Astrocyte of the cerebellum (primary cell): ENCODE measurements at regions not wholly inside any gene's neighbourhood (a gene's known extent, or its start where the extent isn't known, plus 50 kb on each side); places are given as distances from the start of the nearest gene placed in this dataset.

Source experiments
- DNase-seq: peaks from one replicate; pipeline ENCODE4 v3.0.0-alpha.2; 2011; ENCODE audit warnings: low read depth
- H3K4me3 ChIP-seq: 2 replicates; pipeline ENCODE4 v1.5.1; 2011; ENCODE audit warnings: mild to moderate bottlenecking, low read depth, low read length, moderate library complexity
- in situ Hi-C: cut with HindIII; loops from 2 replicates; pipeline ENCODE4 v1.10.0; 2017; ENCODE audit warnings: low sequenced_read_pairs
- TF ChIP-seq, protein P1 (sequence below): IDR thresholded peaks from 2 replicates; pipeline ENCODE4 v1.5.1; 2012; ENCODE audit warnings: low read length, low read depth, moderate library complexity, mild to moderate bottlenecking; ENCODE audit errors: missing control alignments

DNA sequence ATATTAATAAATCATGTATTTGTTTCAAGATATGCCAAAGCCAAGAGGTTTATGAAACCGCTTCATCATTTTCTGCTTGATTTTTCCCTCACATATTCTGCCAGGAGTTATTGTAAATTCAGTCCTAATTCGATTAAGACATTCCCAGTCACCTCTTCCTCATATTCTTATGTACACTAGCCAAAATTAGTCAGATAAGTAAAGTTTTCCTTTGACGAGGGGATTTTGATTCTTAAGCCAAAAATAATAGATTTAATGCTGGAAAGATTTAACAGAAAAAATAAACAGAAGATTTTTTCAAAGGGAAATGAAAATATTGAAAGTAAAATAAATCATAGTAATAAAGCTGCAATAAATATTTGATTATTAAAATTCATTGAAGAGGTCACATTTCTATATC, 51.0 kb upstream of the VEGFC start:
- no peak overlapping the region for H3K4me3 ChIP-seq
- DNase-seq = no peak
- in situ Hi-C loops = no loop called here
- TF ChIP-seq, protein P1, sequence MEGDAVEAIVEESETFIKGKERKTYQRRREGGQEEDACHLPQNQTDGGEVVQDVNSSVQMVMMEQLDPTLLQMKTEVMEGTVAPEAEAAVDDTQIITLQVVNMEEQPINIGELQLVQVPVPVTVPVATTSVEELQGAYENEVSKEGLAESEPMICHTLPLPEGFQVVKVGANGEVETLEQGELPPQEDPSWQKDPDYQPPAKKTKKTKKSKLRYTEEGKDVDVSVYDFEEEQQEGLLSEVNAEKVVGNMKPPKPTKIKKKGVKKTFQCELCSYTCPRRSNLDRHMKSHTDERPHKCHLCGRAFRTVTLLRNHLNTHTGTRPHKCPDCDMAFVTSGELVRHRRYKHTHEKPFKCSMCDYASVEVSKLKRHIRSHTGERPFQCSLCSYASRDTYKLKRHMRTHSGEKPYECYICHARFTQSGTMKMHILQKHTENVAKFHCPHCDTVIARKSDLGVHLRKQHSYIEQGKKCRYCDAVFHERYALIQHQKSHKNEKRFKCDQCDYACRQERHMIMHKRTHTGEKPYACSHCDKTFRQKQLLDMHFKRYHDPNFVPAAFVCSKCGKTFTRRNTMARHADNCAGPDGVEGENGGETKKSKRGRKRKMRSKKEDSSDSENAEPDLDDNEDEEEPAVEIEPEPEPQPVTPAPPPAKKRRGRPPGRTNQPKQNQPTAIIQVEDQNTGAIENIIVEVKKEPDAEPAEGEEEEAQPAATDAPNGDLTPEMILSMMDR = no peak

DNA sequence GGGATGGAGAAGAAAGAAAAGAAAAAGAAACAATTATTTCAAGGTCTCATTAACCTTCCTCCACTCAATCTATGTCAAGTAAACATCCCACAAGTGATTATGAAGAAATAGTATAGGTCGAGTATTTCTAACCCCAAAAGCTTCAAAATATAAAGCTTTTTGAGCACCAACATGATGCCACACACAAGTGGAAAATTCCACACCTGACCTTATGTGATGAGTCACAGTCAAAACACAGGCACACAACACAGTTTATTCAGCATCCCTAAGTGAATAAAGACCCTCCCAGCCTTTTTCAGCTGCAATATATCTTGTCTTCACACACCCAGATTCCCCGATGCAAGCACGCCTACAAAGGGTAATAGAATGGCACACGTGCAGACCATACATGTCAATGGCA, 51.7 kb upstream of the VEGFC start:
- TF ChIP-seq, protein P1 = no peak
- in situ Hi-C loops = no loop called here
- H3K4me3 ChIP-seq = no peak overlapping the region
- no peak for DNase-seq

DNA sequence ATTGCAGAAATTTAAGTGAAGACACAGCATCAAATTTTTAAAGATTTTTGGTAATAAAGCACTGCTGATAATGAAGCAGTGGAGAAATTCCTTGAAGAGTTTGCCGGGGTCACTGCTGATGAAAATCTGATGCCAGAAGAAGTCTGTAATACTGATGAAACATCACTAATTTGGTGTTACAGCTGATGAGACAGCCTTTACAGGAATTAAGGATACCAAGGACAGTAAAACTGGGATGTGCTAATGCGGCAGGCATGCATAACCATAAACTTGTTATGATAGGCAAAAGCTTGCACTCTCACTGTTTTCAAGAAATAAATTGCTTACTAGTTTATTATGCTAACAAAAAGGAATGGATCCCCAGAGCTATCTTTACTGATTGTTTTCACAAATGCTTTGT, 52.9 kb upstream of the VEGFC start:
- TF ChIP-seq, protein P1 = no peak
- in situ Hi-C loops = no loop called here
- H3K4me3 ChIP-seq = no peak overlapping the region
- no peak for DNase-seq

DNA sequence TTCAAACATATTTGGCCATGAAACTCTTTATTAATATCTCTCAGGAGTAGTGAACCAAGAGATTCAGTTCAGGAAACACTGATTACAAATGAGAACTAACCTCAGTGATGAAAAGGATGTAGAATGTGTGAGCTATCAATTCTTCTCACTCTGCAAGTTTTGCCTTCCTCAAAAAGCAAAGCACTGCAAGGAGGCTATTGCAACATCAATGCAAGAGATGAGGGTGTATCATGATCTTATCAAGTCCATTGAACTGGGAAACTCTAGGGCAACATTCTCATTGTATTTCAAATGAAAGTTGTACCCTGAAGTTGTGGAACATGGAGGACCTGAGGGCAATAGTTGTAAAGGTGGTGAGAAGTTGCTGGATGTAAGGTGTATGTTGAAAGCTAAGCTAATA, 56.4 kb upstream of the VEGFC start:
- in situ Hi-C loops = no loop called here
- TF ChIP-seq, protein P1 = no peak
- DNase-seq = no peak
- H3K4me3 ChIP-seq = no peak overlapping the region

DNA sequence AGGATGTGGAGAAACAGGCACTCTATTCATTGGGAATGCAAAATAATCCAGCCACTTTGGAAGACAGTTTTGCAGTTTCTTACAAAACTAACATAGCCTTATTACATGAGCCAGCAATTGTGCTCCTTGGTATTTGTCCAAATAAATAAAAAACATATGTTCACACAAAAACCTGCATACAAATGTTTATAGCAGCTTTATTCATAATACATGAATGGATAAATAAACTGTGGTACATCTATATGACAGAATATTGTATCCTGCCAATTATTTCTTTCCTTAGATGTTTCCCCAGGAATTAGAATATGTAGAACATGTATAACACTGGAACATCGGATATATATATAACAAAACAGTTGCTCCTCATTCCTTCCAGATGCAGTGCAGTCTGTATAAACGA, 57.7 kb upstream of the VEGFC start:
- DNase-seq = no peak
- in situ Hi-C loops = no loop called here
- no peak overlapping the region for H3K4me3 ChIP-seq
- TF ChIP-seq, protein P1 = no peak

DNA sequence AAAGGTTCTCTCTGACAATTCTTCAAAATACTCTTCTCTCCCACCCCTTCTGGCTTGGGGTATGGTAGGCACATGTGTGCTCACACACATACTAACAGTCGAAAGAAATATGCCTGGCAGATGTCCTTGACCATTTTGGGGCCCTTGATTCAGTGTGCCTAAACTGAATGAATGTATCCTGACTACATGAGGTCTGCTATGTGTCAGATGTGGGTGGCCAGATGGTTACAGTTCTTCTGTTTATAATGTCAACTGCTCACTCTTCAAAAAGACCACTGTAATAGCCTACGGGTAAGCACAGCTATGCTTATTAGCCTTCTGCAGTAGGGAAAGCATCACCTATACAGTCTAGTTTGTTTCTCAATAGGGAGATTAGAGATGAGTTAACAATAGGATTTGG, 63.7 kb upstream of the VEGFC start:
- TF ChIP-seq, protein P1 = no peak
- no peak for DNase-seq
- in situ Hi-C loops = no loop called here

DNA sequence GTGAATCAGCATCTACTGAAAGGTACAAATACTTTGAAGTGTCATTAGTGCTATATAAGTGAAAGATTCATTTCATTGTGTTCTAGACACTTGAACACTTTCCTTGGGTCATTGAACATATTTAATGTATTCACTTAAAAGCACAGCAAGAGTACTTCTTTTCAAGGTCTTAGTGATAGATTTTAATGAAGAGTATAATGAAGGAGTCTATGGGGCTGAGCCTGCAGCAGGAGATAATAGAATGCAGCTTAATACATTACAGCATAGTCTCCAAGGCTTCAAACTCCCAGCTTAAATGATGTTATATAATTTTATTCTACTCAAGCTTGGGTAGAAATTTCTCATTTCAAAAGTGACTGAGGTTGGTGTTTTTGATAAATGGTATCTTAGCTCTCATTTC, 66.1 kb upstream of the VEGFC start:
- TF ChIP-seq, protein P1 = no peak
- in situ Hi-C loops = no loop called here
- no peak overlapping the region for H3K4me3 ChIP-seq
- DNase-seq = no peak

More for the DNA sequence above, 63.7 kb upstream of the VEGFC start:
- no peak overlapping the region for H3K4me3 ChIP-seq
